OCI-LY1 (cell line): ENCODE measurements at regions not wholly inside any gene's neighbourhood (a gene's known extent, or its start where the extent isn't known, plus 50 kb on each side); places are given as distances from the start of the nearest gene placed in this dataset.

Experiments
- H2AFZ ChIP-seq: fragments of 200-600 bp; sonication (generic), shearing (Covaris generic); 2 replicates; pipeline ENCODE4 v1.6.0; 2014; ENCODE audit warnings: antibody characterized with exemption, mild to moderate bottlenecking, low read length
- H3F3A ChIP-seq: fragments of 200-600 bp; sonication (generic), shearing (Covaris generic); 2 replicates; pipeline ENCODE4 v1.6.0; 2014; ENCODE audit warnings: mild to moderate bottlenecking, antibody characterized with exemption, low read length, moderate library complexity; ENCODE audit not compliant: insufficient read depth
- H3K27ac ChIP-seq: fragments of 200-600 bp; sonication (generic); 2 replicates; pipeline ENCODE4 v1.5.1; 2014; ENCODE audit warnings: low read length, mixed run types, mild to moderate bottlenecking, low read depth; ENCODE audit not compliant: poor library complexity, severe bottlenecking
- H3K27me3 ChIP-seq: fragments of 200-600 bp; sonication (generic); 2 replicates; pipeline ENCODE4 v1.6.0; 2014; ENCODE audit warnings: antibody characterized with exemption, mild to moderate bottlenecking, low read length, moderate library complexity; ENCODE audit not compliant: insufficient read depth
- H3K36me3 ChIP-seq: fragments of 200-600 bp; sonication (generic); 2 replicates; pipeline ENCODE4 v1.6.1; 2014; ENCODE audit warnings: mild to moderate bottlenecking, antibody characterized with exemption, low read length, moderate library complexity, mixed read lengths; ENCODE audit not compliant: insufficient read depth
- H3K4me1 ChIP-seq: fragments of 200-600 bp; sonication (generic); 2 replicates; pipeline ENCODE4 v1.5.1; 2014; ENCODE audit warnings: mild to moderate bottlenecking, low read length, moderate library complexity; ENCODE audit not compliant: insufficient read depth, severe bottlenecking
- H3K4me2 ChIP-seq: fragments of 200-600 bp; sonication (generic), shearing (Covaris generic); 2 replicates; pipeline ENCODE4 v1.6.1; 2014; ENCODE audit warnings: low read length
- H3K4me3 ChIP-seq: fragments of 200-600 bp; sonication (generic); 2 replicates; pipeline ENCODE4 v1.5.1; 2014; ENCODE audit warnings: low read length, low read depth, mild to moderate bottlenecking, mixed read lengths; ENCODE audit not compliant: poor library complexity, severe bottlenecking
- H3K79me2 ChIP-seq: fragments of 200-600 bp; shearing (Covaris generic); 2 replicates; pipeline ENCODE4 v1.6.1; 2016; ENCODE audit warnings: mixed run types, low read length, mixed read lengths; ENCODE audit not compliant: insufficient read depth
- H3K9ac ChIP-seq: fragments of 200-600 bp; sonication (generic), shearing (Covaris generic); 2 replicates; pipeline ENCODE4 v1.6.1; 2014; ENCODE audit warnings: mild to moderate bottlenecking, low read length, mixed read lengths
- H3K9me2 ChIP-seq: fragments of 200-600 bp; sonication (generic), shearing (Covaris generic); 2 replicates; pipeline ENCODE4 v1.6.1; 2014; ENCODE audit warnings: low read depth, mild to moderate bottlenecking, low read length, mixed read lengths
- H3K9me3 ChIP-seq: fragments of 200-600 bp; shearing (Covaris generic); 2 replicates; pipeline ENCODE4 v1.6.1; 2014; ENCODE audit warnings: low read length, mixed read lengths
- H4K20me1 ChIP-seq: fragments of 200-600 bp; sonication (generic), shearing (Covaris generic); 2 replicates; pipeline ENCODE4 v1.6.0; 2016; ENCODE audit warnings: mild to moderate bottlenecking, low read length; ENCODE audit not compliant: insufficient read depth
- CTCF ChIP-seq: fragments of 200-600 bp; sonication (generic), shearing (Covaris generic); IDR thresholded peaks from 2 replicates; pipeline ENCODE4 v1.5.1; 2017; ENCODE audit warnings: mild to moderate bottlenecking, antibody characterized with exemption, low read length, moderate library complexity, mixed read lengths
- EZH2 ChIP-seq: fragments of 200-600 bp; sonication (generic), shearing (Covaris generic); IDR thresholded peaks from 2 replicates; pipeline ENCODE4 v1.8.0; 2017; ENCODE audit warnings: borderline replicate concordance, mixed run types, mild to moderate bottlenecking, antibody characterized with exemption, low read length, moderate library complexity, mixed read lengths

DNA sequence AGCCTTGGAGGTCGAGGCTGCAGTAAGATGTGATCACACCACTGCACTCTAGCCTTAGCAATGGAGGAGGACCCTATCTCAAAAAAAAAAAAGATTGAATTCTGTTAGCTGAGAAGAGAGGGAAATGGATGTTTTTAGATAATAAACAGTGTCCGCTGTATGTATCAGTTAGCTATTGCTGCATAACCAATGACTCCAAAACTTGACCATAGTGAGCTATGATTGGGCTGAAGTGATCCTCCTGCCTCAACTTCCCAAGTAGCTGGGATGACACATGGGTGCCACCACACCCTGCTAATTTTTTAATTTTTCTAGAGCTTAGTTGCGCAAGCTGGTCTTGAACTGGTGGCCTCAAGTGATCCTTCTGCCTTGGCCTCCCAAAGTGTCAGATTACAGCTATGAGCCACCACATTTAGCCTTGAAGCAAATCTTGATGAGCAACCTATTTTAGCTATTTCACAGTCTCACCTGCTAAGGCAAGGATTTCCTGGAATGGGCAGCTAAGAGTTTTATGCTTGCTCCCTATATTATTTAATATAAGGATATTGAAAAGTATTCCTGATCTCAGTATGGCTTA, 68.3 kb upstream of the ATF7IP2 start:
- no peaks in the 10 kb centered on the region for H3K36me3 ChIP-seq
- H3F3A ChIP-seq, result 0 out of 2 replicates have a peak, but pooled peaks cover 7% of the 10 kb centered on the region
- H3K9me2 ChIP-seq, result no peaks in the 10 kb centered on the region
- H3K9me3 ChIP-seq, result no peaks in the 10 kb centered on the region
- no peaks in the 10 kb centered on the region for H3K27me3 ChIP-seq
- H3K4me3 ChIP-seq, result no peak overlapping the region
- H3K4me1 ChIP-seq, result peaks cover 32% of the 10 kb centered on the region
- H3K79me2 ChIP-seq, result no peaks in the 10 kb centered on the region
- H3K27ac ChIP-seq, result no peak overlapping the region
- H3K4me2 ChIP-seq, result no peak overlapping the region
- TF ChIP-seq EZH2 (no peak), CTCF (no peak)
- H3K9ac ChIP-seq, result no peak overlapping the region
- H2AFZ ChIP-seq, result no peak overlapping the region
- no peaks in the 10 kb centered on the region for H4K20me1 ChIP-seq

- Histone ChIP-seq H3K9me3 (no peaks in the 10 kb centered on the region), H3K36me3 (no peaks in the 10 kb centered on the region), H2AFZ (no peak overlapping the region), H3K4me2 (no peak overlapping the region), H3K4me1 (peaks cover 28% of the 10 kb centered on the region), H4K20me1 (no peaks in the 10 kb centered on the region), H3K27me3 (no peaks in the 10 kb centered on the region), H3K4me3 (no peak overlapping the region), H3K27ac (peak overlapping the region; percentile 51), H3K9me2 (no peaks in the 10 kb centered on the region), H3K79me2 (no peaks in the 10 kb centered on the region), H3F3A (0 out of 2 replicates have a peak, but pooled peaks cover 7% of the 10 kb centered on the region), H3K9ac (no peak overlapping the region)
- TF ChIP-seq EZH2 (no peak), CTCF (no peak)
Measured at GRCh38 chr16:10318798-10319500, 66.9 kb upstream of the ATF7IP2 start.

- Histone ChIP-seq H3K79me2 (no peaks in the 10 kb centered on the region), H3K9me3 (no peaks in the 10 kb centered on the region), H3K4me3 (no peak overlapping the region), H3K27me3 (no peaks in the 10 kb centered on the region), H3F3A (0 out of 2 replicates have a peak, but pooled peaks cover 7% of the 10 kb centered on the region), H2AFZ (peak overlapping the region; percentile 25; the same call in 1 of the 2 replicates), H3K27ac (peak overlapping the region; percentile 13), H4K20me1 (no peaks in the 10 kb centered on the region), H3K36me3 (no peaks in the 10 kb centered on the region), H3K4me1 (peaks cover 36% of the 10 kb centered on the region), H3K9me2 (no peaks in the 10 kb centered on the region), H3K4me2 (no peak overlapping the region), H3K9ac (no peak overlapping the region)
- TF ChIP-seq CTCF (no peak), EZH2 (no peak)
Measured at GRCh38 chr16:10321407-10322387, 64.2 kb upstream of the ATF7IP2 start.
